ENCODE measurements at regions not wholly inside any gene's neighbourhood (a gene's known extent, or its start where the extent isn't known, plus 50 kb on each side); places are given as distances from the start of the nearest gene placed in this dataset.

DNA sequence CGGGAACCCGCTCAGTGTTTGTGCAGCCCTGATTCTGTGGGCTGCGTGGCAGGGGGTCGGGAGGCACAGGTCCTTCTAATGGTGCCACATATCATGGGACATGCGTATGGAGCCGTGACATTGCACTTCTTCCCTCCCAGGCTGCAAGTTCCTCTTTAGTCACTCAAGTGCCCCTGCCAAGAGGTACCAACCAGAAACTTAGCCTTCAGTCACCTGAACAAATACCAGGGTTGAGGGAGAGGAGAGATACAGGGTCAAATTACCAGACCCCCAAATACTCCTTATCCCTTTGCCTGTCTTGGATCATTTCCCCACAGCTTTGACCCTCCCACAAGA lies 209.1 kb downstream of the BUD13 start:
- Histone ChIP-seq H3K79me2 (ENCODE audit: low read depth) (no peaks in the 10 kb centered on the region), H3K9me3 (ENCODE audit: low read depth) (no peaks in the 10 kb centered on the region), H3K9ac (no peak overlapping the region), H3K4me1 (peaks cover 13% of the 10 kb centered on the region), H3K4me3 (no peak overlapping the region), H3F3A (ENCODE audit: low read depth) (no peaks in the 10 kb centered on the region), H4K20me1 (ENCODE audit: low read depth) (no peaks in the 10 kb centered on the region), H3K36me3 (no peaks in the 10 kb centered on the region), H2AFZ (replicated peaks) (no peak overlapping the region), H3K4me2 (no peak overlapping the region), H3K27me3 (no peaks in the 10 kb centered on the region), H3K27ac (no peak overlapping the region)
- Mint-ChIP-seq H3K27me3 (ENCODE audit: insufficient read depth, low read depth) (peaks cover 9% of the 10 kb centered on the region), H3K36me3 (no peaks in the 10 kb centered on the region), H3K27ac (no peak overlapping the region), H3K4me3 (no peak overlapping the region), H3K9me3 (no peaks in the 10 kb centered on the region), H3K4me1 (peaks cover 34% of the 10 kb centered on the region)
- TF ChIP-seq EZH2phosphoT487 (IDR thresholded peaks at IDR 0.05), result no peak
- TF ChIP-seq EZH2 (IDR thresholded peaks at IDR 0.05), result no peak
- TF ChIP-seq, protein P1, sequence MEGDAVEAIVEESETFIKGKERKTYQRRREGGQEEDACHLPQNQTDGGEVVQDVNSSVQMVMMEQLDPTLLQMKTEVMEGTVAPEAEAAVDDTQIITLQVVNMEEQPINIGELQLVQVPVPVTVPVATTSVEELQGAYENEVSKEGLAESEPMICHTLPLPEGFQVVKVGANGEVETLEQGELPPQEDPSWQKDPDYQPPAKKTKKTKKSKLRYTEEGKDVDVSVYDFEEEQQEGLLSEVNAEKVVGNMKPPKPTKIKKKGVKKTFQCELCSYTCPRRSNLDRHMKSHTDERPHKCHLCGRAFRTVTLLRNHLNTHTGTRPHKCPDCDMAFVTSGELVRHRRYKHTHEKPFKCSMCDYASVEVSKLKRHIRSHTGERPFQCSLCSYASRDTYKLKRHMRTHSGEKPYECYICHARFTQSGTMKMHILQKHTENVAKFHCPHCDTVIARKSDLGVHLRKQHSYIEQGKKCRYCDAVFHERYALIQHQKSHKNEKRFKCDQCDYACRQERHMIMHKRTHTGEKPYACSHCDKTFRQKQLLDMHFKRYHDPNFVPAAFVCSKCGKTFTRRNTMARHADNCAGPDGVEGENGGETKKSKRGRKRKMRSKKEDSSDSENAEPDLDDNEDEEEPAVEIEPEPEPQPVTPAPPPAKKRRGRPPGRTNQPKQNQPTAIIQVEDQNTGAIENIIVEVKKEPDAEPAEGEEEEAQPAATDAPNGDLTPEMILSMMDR (IDR thresholded peaks at IDR 0.05), result no peak
- DNase-seq (ENCODE audit: low spot score), result no peak

DNA sequence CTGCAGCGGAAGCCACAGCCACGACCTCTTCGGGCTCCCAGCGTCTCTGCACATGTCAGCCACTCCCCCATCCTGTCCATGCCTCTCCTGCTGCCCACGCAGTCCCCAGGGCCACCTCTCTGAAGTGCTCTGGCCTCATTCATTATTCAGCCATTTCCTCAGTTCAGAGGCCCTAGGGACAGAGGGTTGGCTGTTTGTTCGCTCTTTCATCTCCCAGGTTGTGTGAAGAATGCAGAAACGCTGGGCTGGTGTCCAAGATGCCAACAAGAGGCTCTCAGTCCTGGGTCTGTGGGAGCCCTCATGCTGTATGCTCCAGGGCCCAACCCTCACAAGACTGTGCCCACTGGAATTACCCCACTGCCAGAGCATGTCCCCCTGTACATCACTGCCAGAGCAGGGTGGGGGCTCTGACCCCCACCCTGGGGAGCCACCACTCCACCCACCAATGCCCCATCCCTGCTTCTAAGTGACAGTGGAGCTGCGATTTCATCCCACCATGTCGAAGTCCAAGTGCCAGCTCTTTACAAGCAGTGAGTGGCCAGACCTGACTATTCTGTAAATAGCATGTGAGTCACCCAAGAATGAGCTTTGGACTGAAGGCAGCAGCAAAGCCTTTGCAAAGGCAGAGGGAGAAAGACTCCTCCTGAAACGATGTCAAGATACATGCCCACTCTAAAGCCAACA lies 209.6 kb downstream of the BUD13 start:
- peaks cover 13% of the 10 kb centered on the region for H3K4me1 ChIP-seq
- no peak overlapping the region for H3K4me3 Mint-ChIP-seq
- H4K20me1 ChIP-seq (ENCODE audit: low read depth), result no peaks in the 10 kb centered on the region
- TF ChIP-seq EZH2 (IDR thresholded peaks at IDR 0.05), result no peak
- TF ChIP-seq, protein P1 (IDR thresholded peaks at IDR 0.05), result no peak
- no peak for TF ChIP-seq EZH2phosphoT487 (IDR thresholded peaks at IDR 0.05)
- no peaks in the 10 kb centered on the region for H3K79me2 ChIP-seq (ENCODE audit: low read depth)
- no peaks in the 10 kb centered on the region for H3K36me3 Mint-ChIP-seq
- H3K27me3 ChIP-seq, result no peaks in the 10 kb centered on the region
- H3K9ac ChIP-seq, result no peak overlapping the region
- no peak overlapping the region for H3K4me3 ChIP-seq
- no peaks in the 10 kb centered on the region for H3K9me3 Mint-ChIP-seq
- DNase-seq (ENCODE audit: low spot score), result no peak
- H3K27ac Mint-ChIP-seq, result peak overlapping the region; percentile 81
- peaks cover 9% of the 10 kb centered on the region for H3K27me3 Mint-ChIP-seq (ENCODE audit: insufficient read depth, low read depth)
- no peaks in the 10 kb centered on the region for H3K9me3 ChIP-seq (ENCODE audit: low read depth)
- peaks cover 39% of the 10 kb centered on the region for H3K4me1 Mint-ChIP-seq
- no peak overlapping the region for H2AFZ ChIP-seq (replicated peaks)
- no peaks in the 10 kb centered on the region for H3K36me3 ChIP-seq
- no peaks in the 10 kb centered on the region for H3F3A ChIP-seq (ENCODE audit: low read depth)
- H3K4me2 ChIP-seq, result no peak overlapping the region
- H3K27ac ChIP-seq, result no peak overlapping the region

DNA sequence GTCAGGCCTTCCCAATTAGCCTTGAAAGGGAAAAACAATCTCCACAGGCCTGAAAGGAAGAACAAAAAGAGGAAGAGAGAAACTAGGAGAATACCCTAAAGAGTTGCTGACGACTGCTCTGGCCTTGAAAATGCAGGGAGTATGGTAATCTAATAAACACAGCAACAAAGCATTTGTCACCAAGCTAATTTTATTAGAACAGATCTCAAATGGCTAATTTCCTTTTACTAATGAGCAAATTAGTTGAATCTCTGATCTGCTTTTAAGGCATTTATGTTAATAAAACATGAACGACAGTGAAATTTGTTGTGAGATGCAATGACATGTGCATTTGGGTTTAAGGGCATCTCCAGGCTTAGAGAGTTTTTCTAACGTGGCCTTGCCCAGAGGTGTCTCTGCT lies 212.2 kb downstream of the BUD13 start:
- Mint-ChIP-seq H3K9me3 (peaks cover 12% of the 10 kb centered on the region), H3K36me3 (no peaks in the 10 kb centered on the region), H3K27ac (peak overlapping the region; percentile 85), H3K4me3 (no peak overlapping the region), H3K4me1 (peaks cover 32% of the 10 kb centered on the region), H3K27me3 (ENCODE audit: insufficient read depth, low read depth) (peaks cover 5% of the 10 kb centered on the region)
- DNase-seq (ENCODE audit: low spot score), result no peak
- Histone ChIP-seq H3K4me2 (peak overlapping the region; percentile 22), H3K9ac (no peak overlapping the region), H3K27ac (no peak overlapping the region), H3K36me3 (no peaks in the 10 kb centered on the region), H3K4me1 (peaks cover 13% of the 10 kb centered on the region), H3K27me3 (no peaks in the 10 kb centered on the region), H4K20me1 (ENCODE audit: low read depth) (no peaks in the 10 kb centered on the region), H3K79me2 (ENCODE audit: low read depth) (no peaks in the 10 kb centered on the region), H2AFZ (replicated peaks) (no peak overlapping the region), H3F3A (ENCODE audit: low read depth) (no peaks in the 10 kb centered on the region), H3K4me3 (no peak overlapping the region), H3K9me3 (ENCODE audit: low read depth) (no peaks in the 10 kb centered on the region)
- TF ChIP-seq EZH2 (IDR thresholded peaks at IDR 0.05) (no peak), EZH2phosphoT487 (IDR thresholded peaks at IDR 0.05) (no peak)
- TF ChIP-seq, protein P1 (IDR thresholded peaks at IDR 0.05), result no peak
